ENCODE measurements at regions not wholly inside any gene's neighbourhood (a gene's known extent, or its start where the extent isn't known, plus 50 kb on each side); places are given as distances from the start of the nearest gene placed in this dataset.

GRCh38 chr1:96980448-96980847 lies 258.9 kb downstream of the PTBP2 start:
- no peak for TF ChIP-seq CTCF (IDR thresholded peaks at IDR 0.05; ENCODE audit: borderline replicate concordance, insufficient read depth, low read depth, low read length)
- H3K4me3 ChIP-seq (ENCODE audit: low read depth, low read length): no peak overlapping the region

DNA sequence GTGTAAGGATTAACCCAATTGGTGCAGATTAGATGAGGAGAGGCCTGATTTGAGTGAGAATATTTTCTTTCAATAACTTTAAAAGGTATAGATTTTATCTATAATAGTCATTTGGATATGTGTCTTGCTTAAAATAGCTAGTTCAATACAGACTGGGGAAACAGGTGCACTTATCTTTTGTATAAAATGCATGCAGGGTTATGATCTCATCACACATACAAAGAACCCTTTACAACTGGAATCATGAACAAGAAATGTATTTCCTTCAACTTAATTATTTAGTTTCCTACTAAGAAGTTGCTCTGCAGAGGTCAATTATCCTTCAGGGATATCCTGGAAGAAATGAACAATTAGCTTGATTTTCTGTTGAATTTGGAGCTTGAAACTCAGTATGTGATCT lies 259.6 kb downstream of the PTBP2 start:
- TF ChIP-seq CTCF (IDR thresholded peaks at IDR 0.05; ENCODE audit: borderline replicate concordance, insufficient read depth, low read depth, low read length): no peak
- H3K4me3 ChIP-seq (ENCODE audit: low read depth, low read length): no peak overlapping the region

- TF ChIP-seq CTCF (IDR thresholded peaks at IDR 0.05; ENCODE audit: borderline replicate concordance, insufficient read depth, low read depth, low read length): no peak
- no peak overlapping the region for H3K4me3 ChIP-seq (ENCODE audit: low read depth, low read length)
These were observed 260.5 kb downstream of the PTBP2 start for GRCh38 chr1:96982118-96982517.

DNA sequence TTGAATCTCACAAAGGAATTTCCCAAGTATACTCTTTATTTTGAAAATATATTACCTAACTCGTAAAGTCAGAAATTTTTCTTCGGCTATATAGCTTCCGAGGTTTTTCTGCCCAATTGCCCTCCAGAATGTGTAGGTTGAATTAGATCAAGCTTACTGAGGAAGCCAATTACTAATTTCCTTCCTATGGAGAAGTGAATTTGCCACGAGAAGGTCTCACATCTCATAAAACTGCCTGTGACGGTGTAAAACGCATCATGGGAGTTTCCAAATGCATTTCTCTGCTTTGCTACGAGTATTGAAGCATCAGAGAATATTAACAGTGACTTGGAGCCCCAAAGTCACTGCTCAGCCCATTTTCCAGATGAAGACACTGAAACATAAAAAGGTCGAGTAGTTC lies 262.3 kb downstream of the PTBP2 start:
- no peak overlapping the region for H3K4me3 ChIP-seq (ENCODE audit: low read depth, low read length)
- TF ChIP-seq CTCF (IDR thresholded peaks at IDR 0.05; ENCODE audit: borderline replicate concordance, insufficient read depth, low read depth, low read length): no peak

DNA sequence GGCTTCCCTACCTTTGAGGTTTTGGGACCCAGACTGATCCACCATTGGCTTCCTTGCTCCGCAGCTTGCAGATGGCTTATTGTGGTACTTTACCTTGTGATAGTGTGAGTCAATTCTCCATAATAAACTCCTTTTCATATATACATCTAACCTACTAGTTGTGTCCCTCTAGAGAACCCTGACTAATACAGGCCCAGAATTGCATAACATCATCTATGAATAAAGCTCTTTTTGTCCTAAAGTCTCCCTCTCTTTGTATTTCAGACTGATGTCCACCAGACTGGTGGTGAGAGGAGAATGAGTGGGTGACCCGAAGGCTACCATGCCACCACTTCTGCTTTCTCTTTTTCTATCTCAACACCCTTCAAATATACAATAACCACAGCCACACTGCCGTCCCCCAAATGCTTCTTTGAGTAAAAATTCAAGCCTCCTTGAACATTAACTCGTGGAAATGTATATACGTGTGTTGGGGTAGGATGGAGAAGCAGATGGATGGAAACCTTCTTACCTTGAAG lies 265.7 kb downstream of the PTBP2 start:
- TF ChIP-seq CTCF (IDR thresholded peaks at IDR 0.05; ENCODE audit: borderline replicate concordance, insufficient read depth, low read depth, low read length): no peak
- no peak overlapping the region for H3K4me3 ChIP-seq (ENCODE audit: low read depth, low read length)

DNA sequence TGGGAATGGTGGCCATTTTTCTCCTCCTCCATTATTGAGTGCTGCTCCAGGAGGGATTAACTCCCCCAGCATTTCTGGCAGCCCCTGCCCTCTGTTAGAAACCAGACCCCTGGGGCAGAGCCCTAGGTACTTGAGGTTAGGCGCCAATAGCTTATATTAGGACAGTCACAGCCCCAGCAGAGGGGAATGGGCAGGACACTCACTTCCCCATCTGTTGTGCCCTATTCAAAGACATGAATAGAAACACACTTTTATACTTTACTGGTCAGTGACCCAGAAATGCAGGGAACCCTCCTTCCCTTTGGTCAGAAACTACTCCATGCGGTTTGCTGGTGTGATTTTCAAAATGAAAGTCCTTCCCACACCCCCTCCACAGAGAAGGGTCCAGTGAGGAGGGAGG lies 267.7 kb downstream of the PTBP2 start:
- H3K4me3 ChIP-seq (ENCODE audit: low read depth, low read length): no peak overlapping the region
- no peak for TF ChIP-seq CTCF (IDR thresholded peaks at IDR 0.05; ENCODE audit: borderline replicate concordance, insufficient read depth, low read depth, low read length)

GRCh38 chr1:96990136-96990535 lies 268.6 kb downstream of the PTBP2 start:
- no peak overlapping the region for H3K4me3 ChIP-seq (ENCODE audit: low read depth, low read length)
- TF ChIP-seq CTCF (IDR thresholded peaks at IDR 0.05; ENCODE audit: borderline replicate concordance, insufficient read depth, low read depth, low read length): no peak
